ENCODE measurements at regions not wholly inside any gene's neighbourhood (a gene's known extent, or its start where the extent isn't known, plus 50 kb on each side); places are given as distances from the start of the nearest gene placed in this dataset.

GRCh38 chr5:169369130-169369529 lies 68.2 kb upstream of the SLIT3 start:
- CTCF ChIA-PET: no interaction called here
- no peak for TF ChIP-seq CTCF (conservative IDR thresholded peaks at IDR 0.05; ENCODE audit: low read depth)
- no peak overlapping the region for H3K27ac ChIP-seq
- POLR2A ChIA-PET (ENCODE audit: low non-redundant PET): no interaction called here
- DNase-seq (ENCODE audit: low spot score): no peak

- CTCF ChIA-PET: no interaction called here
- DNase-seq (ENCODE audit: low spot score): no peak
- H3K27ac ChIP-seq: no peak overlapping the region
- TF ChIP-seq CTCF (conservative IDR thresholded peaks at IDR 0.05; ENCODE audit: low read depth): no peak
- POLR2A ChIA-PET (ENCODE audit: low non-redundant PET): no interaction called here
Observed at GRCh38 chr5:169367861-169368260, 66.9 kb upstream of the SLIT3 start.

- DNase-seq (ENCODE audit: low spot score): no peak
- CTCF ChIA-PET: interaction anchor here (0.6 kb wide), 1 partner anchor 74 kb away, joined by 4 read pairs; no protein-coding TSS in a partner anchor
- POLR2A ChIA-PET (ENCODE audit: low non-redundant PET): no interaction called here
- no peak for TF ChIP-seq CTCF (conservative IDR thresholded peaks at IDR 0.05; ENCODE audit: low read depth)
- H3K27ac ChIP-seq: no peak overlapping the region
Observed at GRCh38 chr5:169357291-169357690, 56.4 kb upstream of the SLIT3 start.

- H3K27ac ChIP-seq: no peak overlapping the region
- no peak for DNase-seq (ENCODE audit: low spot score)
- ChIA-PET POLR2A (ENCODE audit: low non-redundant PET) (no interaction called here), CTCF (interaction anchor here (0.6 kb wide), 1 partner anchor 75 kb away, joined by 4 read pairs; no protein-coding TSS in a partner anchor)
- TF ChIP-seq CTCF (conservative IDR thresholded peaks at IDR 0.05; ENCODE audit: low read depth): no peak
Observed at GRCh38 chr5:169356811-169357210, 55.9 kb upstream of the SLIT3 start.

- POLR2A ChIA-PET (ENCODE audit: low non-redundant PET): no interaction called here
- no peak for TF ChIP-seq CTCF (conservative IDR thresholded peaks at IDR 0.05; ENCODE audit: low read depth)
- CTCF ChIA-PET: no interaction called here
- peak; percentile 13 for DNase-seq (ENCODE audit: low spot score)
- no peak overlapping the region for H3K27ac ChIP-seq
Observed at GRCh38 chr5:169356181-169356580, 55.2 kb upstream of the SLIT3 start.

GRCh38 chr5:169354921-169355320 lies 54.0 kb upstream of the SLIT3 start:
- TF ChIP-seq CTCF (conservative IDR thresholded peaks at IDR 0.05; ENCODE audit: low read depth): no peak
- no peak overlapping the region; the same call in 1 of the 2 replicates for H3K27ac ChIP-seq

GRCh38 chr5:169354263-169354662 lies 53.3 kb upstream of the SLIT3 start:
- peak; percentile 49 for DNase-seq (ENCODE audit: low spot score)
- H3K27ac ChIP-seq: no peak overlapping the region
- CTCF ChIA-PET: no interaction called here
- POLR2A ChIA-PET (ENCODE audit: low non-redundant PET): no interaction called here
- no peak for TF ChIP-seq CTCF (conservative IDR thresholded peaks at IDR 0.05; ENCODE audit: low read depth)

More at GRCh38 chr5:169354921-169355320, 54.0 kb upstream of the SLIT3 start:
- POLR2A ChIA-PET (ENCODE audit: low non-redundant PET): no interaction called here
- CTCF ChIA-PET: no interaction called here
- DNase-seq (ENCODE audit: low spot score): peak; percentile 30
